NCI-H526 (cell line): ENCODE measurements at regions not wholly inside any gene's neighbourhood (a gene's known extent, or its start where the extent isn't known, plus 50 kb on each side); places are given as distances from the start of the nearest gene placed in this dataset.
A peak's percentile ranks its signal among the peaks of the same experiment; 100 is the strongest.
"Not testable (repeated sequence)": the region's sequence is repeated elsewhere in the genome, so short reads cannot be mapped to it uniquely, and the experiment has no call there.

Experiments used
- DNase-seq, 2 experiments: peaks; one replicate each; lab custom pipeline; 2025; lab: John Stamatoyannopoulos, UW

DNA sequence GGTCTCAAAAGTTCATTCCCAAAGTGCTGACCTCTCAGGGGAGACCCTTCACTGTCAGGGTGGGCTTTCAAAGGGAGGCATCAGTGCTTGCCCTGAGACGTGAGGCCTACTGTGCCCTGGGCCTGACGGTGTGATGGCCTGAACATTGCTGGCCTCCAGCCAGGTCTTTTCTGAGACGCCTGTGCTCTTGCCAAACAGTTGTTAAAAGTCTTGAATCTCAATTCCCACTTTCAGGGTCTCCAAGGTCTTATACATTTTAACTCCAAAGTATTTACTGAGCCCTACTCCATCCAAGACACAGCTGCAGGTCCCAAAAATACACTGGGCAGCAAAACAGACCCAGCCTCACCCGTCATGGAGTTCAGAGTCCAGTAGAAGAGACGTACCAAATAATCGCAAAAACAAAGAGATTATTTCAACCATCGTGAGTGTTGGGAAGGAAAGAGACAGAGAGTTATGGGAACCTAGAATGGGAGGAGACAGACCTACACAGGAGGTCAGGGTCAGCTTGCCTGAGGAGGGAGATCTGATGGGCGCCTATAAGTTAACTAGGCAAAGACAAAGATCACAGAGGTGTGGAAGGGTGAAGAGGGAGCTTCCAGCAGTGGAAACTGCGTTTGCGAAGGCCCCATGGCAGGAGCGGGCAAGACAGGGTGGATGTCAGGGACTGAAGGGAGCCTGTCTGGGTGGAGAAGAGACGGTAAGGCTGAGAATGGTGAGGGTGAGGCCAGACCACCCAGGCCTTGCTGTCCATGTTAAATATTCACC lies 446.3 kb downstream of the PREX1 start:
- DNase-seq = no peak

DNA sequence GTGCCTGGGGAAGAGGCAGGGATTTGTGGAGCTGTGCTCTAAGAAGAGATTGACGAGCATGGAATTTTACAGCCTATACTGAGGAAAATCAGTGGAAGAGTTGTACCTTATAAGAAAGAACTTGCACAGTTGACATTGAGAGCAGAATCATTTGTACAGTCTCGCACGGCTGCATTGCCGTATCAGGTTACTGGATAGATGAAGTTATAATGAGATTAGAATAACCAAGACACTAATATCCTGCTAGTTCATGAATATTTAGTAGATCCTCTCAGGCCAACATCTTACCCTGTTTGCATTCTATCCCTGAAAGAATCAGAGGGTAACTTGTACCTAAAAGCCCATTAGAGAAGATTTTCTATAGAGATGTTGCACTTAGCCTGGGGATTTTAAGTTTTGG lies 447.1 kb downstream of the PREX1 start:
- DNase-seq = peak; percentile 53 to 65

DNA sequence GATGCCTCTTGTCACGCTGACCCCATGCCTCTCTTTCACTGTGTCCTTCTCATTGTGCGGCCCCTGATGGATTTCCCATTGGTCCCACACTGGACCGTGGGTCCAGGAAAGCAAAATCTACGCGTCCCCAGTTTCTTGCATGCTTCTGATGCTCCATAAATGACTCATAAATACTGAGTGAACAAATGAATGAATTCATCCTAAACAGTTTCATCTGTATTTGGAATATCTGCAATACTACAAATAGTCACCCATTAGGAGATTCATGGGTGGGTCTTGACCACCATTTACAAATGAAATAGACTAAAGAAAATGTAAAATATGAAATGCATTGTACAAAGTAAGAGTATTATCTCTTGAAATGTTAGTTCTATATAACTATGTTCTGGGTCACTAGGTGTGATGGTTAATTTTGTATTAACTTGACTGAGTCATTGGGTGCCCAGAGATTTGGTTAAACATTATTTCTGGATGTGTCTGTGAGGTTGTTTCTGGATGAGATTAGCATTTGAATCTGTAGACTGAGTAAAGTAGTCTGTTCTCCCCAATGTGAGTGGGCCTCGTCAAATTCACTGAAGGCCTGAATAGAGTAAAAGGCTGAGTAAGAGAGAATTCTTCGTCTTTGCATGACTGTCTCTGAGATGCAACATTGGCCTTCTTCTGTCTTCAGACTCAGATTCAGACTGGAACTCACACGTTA lies 448.7 kb downstream of the PREX1 start:
- DNase-seq = no peak

DNA sequence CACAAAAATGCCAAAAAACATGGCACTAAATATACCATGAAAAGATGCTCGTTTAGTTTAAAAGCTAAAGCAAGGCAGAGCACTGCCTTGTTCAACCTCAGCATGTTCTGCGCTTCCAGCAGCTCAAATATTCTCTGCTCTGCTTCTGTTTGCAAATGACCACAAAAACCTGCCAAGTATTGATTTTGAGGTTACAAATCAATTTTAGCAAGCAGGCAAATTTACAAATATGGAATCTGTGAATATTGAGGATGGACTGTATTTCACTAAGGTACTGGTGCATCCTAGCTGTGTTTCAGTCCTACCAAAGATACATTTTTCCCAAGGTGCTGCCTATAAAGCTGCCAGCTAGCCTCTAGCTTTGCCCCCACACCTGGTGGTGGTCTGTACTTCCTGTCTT lies 449.9 kb downstream of the PREX1 start:
- no peak for DNase-seq

DNA sequence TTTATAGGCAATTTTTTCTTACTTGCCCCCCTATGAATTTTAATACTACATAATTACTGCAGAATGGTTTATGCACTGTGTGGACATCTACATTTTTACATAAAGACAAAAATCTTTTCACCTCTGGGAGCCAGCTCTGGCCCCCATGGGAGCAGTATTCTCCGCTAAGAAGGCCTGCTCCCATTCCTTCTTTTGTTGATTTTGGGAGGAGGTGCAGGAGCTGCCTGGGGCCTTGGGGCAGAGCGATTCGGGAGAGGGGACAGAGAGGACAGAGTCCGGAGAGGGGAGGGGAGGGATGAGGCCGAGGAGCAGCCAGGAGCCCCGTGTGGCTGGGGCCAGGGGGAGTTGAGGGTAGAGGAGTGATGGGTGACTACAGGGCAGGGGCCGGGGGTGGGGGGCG lies 452.0 kb downstream of the PREX1 start:
- DNase-seq = no peak

DNA sequence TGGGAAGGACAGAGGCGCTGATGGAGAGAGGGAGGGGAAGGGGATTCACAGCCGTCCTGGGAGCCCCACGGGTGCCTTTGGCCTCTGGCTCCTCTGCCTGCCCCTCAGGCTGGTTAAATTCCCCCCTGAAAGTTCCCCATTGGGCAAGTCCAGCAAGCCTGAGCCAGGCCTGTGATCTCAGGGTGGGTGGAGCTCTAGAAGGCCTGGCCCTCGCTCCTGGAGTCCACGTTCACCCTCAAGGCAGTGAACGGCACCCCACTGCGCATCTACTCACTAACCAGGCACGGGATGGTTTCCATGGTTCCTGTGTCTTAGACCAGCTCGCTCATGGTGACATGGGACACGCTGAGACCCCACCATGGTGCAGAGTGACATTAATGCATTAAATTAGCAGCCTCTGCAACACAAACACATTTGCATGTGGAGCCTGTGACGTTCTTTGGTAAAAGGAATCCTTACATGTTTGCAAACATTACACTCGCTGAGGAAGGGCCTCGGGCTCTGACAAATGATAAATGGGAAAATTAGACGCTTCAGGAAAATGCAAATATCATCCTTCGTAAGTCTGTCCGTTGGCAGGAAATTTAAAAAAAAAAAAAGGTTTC lies 452.7 kb downstream of the PREX1 start:
- DNase-seq = peak; percentile 57 to 71

DNA sequence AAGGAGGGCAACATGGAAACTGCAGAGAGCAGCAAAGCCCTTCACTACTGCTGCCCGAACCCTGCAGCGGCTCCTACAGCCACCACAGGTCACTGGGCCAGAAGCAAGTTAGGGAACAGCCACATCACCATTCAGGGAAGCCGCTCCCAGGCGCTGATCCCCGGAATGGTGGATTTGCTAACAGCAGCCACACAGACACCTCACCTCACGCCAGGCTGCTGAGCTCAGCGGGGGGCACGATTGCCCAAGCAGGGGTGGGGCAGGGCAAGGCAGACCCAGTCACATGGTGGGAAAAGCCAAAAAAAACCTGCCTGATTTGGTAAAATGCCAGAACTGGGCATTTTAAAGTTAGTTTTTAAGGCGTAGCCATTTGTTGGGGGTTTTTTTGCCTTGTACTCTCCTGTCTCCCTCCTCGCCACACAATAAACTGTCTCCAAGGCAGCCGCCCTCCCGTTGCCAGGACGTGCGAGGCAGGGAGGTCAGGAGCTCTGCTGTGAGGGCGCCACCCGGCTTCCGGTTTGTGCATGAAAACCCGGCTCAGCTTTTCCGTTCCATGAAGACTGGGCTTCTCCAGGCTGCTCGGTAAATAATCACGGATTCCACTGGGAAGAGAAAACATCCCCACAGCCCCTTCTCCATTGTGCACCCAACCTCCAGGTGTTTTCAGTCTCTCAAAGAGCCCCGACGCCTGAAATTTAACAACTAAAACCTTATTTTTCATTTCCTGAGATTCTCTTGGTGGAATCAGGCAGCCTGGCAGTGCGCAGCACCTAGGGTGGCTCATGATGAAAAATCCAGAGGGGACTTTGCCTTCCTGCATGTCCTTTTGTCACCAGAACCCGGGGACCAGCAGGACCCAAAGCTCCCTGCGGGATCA lies 453.5 kb downstream of the PREX1 start:
- DNase-seq = peak; percentile 29 to 66

DNA sequence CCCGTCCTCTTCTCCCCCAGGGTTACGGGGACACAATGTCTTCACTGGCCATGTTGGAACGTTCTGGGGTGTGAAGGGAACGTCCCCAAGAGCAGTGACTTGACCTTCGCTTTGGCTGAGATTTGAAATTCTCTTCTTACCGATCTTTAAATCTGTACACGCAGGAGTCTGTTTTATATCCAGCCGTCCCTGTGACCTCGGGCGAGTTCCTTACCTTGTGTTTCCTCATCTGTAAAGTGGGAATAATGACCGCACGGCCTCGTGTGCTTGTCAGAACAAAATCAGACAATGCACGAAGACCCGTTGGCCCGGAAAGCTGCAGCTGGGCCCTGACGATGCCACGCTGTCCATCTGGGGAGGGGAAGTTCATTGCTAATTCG lies 454.3 kb downstream of the PREX1 start:
- no peak for DNase-seq

DNA sequence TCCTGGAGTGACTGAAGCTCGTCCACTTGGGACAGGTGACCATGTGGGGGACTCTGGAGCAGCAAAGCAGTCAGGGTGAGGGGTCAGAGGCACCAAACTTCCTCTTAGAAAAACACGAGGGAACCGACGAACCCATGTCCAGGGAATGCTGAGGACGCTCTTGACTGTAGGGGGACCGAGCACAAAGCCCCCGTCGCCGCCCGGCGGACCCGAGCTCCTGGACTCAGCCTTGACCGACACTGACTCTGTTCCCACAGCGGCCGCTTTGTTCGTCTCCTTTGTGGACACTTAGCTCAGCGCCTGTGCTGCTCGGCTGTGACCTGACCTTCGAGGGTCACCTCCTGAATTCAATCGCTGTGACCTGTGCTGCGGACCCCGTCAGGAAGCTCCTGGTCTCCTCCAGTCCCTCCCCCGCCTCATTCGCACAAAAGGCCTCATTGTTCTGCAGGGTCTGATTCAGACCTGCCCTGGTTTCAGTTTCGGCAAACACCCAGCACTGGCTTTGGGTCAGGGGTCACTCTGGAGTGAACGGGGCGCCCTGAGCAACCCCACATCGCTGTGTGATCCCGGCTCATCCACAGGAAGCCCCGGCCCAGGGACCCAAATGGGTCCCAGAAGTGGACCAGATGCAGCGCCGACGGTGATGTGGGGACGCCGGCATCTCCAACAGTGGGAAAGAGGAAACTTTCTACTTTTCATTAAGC lies 454.8 kb downstream of the PREX1 start:
- not testable (repeated sequence) for DNase-seq

DNA sequence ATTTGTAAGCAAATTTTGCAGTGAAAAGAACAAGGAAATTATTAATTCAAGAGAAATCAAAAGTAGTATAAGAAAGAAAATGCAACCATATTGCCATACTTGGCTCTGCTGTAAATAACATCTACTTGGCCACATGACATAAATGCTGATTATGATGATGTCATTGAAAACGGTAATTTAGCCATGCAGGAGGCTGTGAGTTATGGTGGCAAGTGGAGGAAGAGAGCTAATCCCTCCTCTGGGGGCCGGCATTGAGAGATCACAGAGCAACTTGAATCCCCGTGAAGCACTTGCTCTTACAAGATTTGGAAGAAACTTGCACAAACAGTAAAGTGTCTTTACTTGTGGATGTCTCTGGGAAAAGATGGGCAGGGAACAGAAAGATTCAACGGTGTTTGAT lies 456.6 kb downstream of the PREX1 start:
- DNase-seq = no peak

DNA sequence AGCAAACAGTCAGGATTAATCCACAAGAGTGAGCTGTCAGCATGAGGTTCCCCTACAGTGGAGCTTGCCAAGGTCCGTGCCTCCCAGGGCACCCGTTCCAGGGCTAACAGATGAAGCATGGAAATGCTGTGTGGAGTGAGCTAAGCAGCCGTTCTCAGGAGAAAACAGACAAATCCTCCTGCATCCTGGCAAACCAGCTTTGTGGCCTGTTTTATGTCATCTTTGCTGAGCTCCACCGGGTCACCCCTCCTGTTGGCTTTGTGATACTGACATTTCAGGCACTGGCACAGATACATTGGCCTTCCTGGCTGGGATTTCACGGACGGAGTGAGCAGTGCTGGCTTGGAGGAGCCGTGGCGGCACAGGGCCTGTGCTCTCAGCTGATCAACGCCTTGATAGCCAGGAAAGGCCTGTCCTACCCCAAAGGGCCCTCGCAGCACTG lies 459.2 kb downstream of the PREX1 start:
- DNase-seq = not testable (repeated sequence)

DNA sequence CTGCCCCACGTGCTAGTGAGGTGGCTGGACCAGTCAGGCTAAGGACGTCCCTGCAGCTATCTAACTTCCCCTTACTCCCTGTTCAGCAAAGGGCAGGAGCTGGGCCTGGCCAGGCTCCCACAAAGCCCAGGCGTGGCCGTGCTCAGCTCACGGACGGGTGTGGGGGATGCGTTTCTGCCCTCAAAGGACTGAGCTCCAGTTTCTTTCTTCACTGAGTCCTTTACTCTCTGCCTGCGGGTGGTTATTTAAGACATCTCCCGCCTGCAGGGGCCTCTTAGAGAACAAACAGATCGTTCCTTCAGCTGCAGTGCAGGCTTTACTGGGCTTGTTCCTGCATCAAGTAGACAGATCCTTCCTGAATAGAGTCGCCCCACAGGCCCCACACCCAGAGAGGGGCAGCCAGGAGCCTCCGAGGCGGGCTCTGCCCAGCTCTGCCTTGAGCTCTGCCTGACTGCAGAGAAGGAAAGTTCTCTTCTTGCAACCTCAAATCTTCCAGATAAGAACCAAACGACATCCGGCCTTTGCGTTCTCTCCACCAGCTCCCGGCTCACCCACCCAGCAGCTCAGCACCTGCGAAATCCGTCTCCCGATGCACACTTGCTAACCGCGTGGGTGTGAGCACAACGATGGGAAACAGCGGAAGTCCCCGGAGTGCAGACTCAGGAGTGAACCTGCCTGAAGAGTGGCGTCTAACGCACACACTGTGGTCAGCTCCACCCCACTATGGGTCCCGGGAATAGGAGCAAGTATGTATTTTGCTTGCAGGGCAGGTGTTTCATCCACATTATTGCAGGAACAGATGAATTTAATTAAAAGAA lies 460.0 kb downstream of the PREX1 start:
- not testable (repeated sequence) for DNase-seq

DNA sequence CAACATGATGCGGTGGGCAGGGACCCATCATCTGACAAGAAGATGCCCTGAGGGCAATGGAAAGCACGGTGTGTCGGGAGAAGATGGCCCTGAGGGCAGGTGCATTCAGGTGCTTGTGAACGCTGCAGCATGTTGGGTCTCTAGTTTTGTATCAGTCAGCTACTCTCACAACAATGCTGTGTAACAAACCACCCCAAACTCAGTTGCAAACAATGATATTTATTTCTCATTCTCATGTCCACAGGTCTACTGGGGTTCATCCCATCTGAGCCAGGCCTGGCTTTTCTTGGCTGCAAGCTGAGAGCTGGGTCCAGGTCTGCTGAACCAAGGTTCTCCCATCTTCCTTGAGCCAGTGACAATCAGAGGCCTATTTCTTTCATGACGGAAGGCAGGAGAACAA lies 461.6 kb downstream of the PREX1 start:
- no peak for DNase-seq

DNA sequence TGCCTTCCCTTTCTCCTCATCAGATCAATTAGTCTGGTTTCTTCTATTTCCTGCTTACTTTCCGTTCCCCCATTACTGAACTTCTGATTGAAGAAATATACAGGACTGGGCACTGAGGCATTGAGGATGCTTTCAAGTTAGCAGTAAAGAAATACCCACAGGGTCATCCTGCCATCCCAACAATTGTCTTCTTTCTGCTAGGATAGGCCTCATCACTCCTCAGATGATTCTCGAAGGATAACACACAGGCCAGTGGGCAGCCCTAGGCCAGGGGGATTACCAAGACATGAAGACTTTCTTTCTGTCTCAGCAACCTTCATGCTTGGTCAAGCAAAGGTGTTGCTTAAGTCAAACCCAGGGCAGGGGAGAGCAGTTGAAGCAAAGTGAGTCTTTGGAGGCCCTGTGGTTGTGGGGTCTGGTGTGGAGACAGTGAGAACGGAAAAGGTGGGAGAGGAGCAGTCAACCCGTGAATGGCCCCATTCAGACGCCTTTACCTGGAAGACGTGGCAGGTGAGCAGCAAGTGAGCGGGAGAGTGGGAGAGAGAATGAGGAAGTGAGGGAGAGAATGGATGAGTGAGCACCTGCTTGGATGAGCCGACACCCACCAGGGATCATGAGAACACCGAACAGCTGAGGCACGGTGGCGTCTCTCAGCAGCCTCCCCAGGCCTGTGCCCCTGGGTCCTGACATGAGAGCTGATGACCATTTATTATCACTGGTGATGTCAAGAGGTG lies 462.9 kb downstream of the PREX1 start:
- DNase-seq = no peak

DNA sequence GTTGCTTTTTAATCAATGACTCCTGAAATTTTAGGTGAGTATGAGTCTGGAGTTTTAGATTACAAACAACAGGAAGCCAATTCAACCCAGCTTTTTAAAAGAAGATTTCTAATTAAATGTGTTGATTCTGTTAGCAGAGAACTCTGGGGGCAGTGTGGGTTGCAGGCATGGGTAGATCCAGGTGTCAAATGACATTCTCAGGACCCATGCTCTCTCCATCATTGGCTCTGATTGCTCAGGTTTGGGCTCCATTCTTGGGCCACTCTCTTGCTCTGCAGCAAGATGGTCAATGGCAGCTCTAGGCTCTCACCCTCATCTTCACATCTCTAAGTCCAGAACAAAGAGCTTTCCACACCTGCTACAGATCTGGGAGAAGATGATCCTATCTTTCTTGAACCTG lies 463.7 kb downstream of the PREX1 start:
- DNase-seq = no peak

DNA sequence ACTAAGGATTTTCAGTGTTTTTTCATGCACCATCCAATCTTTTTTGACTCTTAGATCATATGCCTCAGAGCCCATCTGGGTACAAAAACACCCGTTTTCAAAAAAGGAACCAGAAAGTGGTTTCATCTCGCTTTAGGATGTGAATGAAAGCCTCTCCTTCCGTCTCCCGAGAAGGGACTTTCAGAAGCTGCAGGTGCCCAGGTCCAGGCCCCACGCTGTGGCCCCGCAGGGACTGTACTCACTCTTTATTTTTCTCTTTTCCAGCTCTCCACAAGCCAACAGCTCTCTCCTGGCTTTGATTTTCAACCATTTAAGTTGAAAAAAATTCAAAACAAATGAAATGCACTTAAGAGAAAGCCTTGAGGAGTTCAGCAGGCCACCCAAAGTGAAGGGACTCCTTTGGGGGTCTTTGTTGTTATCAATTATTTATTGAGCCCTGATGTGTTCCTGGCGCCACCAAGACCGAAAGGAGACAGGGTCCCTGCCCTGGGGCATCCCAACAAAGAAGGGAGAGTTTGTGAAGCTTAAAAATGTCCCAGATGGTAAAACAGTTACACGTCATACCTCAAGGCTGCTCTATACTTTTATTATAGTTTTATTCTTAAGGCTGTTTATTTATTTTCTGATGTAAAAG lies 467.3 kb downstream of the PREX1 start:
- no peak for DNase-seq

DNA sequence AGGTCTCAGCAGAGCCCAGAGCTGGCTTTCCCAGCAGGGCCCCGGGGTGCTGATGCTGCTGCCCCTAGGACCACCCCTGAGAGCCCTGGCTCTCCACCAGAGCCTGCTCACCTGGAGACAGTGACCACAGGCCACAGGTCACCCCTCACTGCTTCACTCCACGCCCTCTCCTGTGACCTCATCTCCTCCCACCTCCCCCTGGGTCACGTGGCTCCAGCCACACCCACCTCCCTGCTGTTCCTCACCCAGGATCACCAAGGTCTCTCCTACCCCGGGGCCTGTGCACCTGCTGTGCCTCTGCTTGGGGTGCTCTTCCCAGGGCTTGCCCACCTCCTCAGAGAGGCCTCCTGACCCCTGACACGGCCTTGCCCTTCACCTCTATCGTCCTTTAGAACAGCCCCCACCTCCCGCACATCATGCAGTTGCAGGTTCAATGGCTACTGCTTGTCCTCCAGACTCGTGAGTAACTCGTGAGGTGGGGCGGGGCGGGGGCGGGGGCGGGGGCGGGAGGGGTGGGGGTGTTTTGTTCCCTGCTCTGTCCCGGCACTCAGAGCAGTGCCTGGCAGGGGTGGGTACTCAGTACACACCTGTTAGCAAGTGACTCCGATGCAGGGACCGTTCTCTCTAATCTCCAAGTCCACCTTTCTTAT lies 468.0 kb downstream of the PREX1 start:
- peak in 1 of 2 experiments; percentile 9 for DNase-seq

DNA sequence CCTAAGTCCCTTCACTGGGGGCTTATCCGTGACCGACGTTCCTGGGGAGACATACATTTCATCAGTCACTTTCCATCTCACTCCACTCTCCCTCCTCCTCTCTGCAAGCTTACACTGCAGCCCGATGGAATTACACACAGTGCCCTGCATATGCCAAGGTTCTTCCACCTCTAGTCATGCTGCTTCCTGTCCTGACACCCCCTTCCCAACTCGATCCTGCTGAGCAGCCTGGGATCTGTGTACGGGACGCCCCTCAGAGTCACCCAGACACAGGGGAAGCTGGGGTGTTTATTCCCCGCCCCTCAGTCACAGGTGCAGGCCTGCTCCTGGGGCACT lies 468.8 kb downstream of the PREX1 start:
- not testable (repeated sequence) for DNase-seq
